ENCODE measurements at regions not wholly inside any gene's neighbourhood (a gene's known extent, or its start where the extent isn't known, plus 50 kb on each side); places are given as distances from the start of the nearest gene placed in this dataset.
A peak's percentile ranks its signal among the peaks of the same experiment; 100 is the strongest.
"Not testable (repeated sequence)": the region's sequence is repeated elsewhere in the genome, so short reads cannot be mapped to it uniquely, and the experiment has no call there.

- DNase-seq (ENCODE audit: low read depth in 2 of 2) = not testable (repeated sequence)
Measured at GRCh38 chr6:26720663-26721218, 61.2 kb upstream of the ZNF322 start.

- DNase-seq (ENCODE audit: low read depth in 2 of 2) = not testable (repeated sequence)
Measured at GRCh38 chr6:26730019-26730766, 70.6 kb upstream of the ZNF322 start.

GRCh38 chr6:26734776-26735472 is 75.4 kb upstream of the ZNF322 start:
- DNase-seq (ENCODE audit: low read depth in 2 of 2) = not testable (repeated sequence)

GRCh38 chr6:26739811-26740210 is 80.3 kb upstream of the ZNF322 start:
- no peak for DNase-seq (ENCODE audit: low read depth in 2 of 2)

GRCh38 chr6:26743157-26743821 is 83.7 kb upstream of the ZNF322 start:
- DNase-seq (ENCODE audit: low read depth in 2 of 2) = peak; percentile 42 to 50

GRCh38 chr6:26743941-26744699 is 84.6 kb upstream of the ZNF322 start:
- no peak for DNase-seq (ENCODE audit: low read depth in 2 of 2)

- not testable (repeated sequence) for DNase-seq (ENCODE audit: low read depth in 2 of 2)
Measured at GRCh38 chr6:26744837-26745282, 85.3 kb upstream of the ZNF322 start.

- DNase-seq (ENCODE audit: low read depth in 2 of 2) = not testable (repeated sequence)
Measured at GRCh38 chr6:26745964-26746363, 86.4 kb upstream of the ZNF322 start.

- not testable (repeated sequence) for DNase-seq (ENCODE audit: low read depth in 2 of 2)
Measured at GRCh38 chr6:26749126-26749758, 89.7 kb upstream of the ZNF322 start.

- not testable (repeated sequence) for DNase-seq (ENCODE audit: low read depth in 2 of 2)
Measured at GRCh38 chr6:26749759-26750126, 90.2 kb upstream of the ZNF322 start.

GRCh38 chr6:26754212-26754611 is 94.7 kb upstream of the ZNF322 start:
- no peak for DNase-seq (ENCODE audit: low read depth in 2 of 2)

- not testable (repeated sequence) for DNase-seq (ENCODE audit: low read depth in 2 of 2)
Measured at GRCh38 chr6:26754801-26755200, 95.3 kb upstream of the ZNF322 start.

GRCh38 chr6:26756067-26756805 is 96.7 kb upstream of the ZNF322 start:
- not testable (repeated sequence) for DNase-seq (ENCODE audit: low read depth in 2 of 2)

- DNase-seq (ENCODE audit: low read depth in 2 of 2) = not testable (repeated sequence)
Measured at GRCh38 chr6:26766203-26766902, 106.8 kb upstream of the ZNF322 start.

- DNase-seq (ENCODE audit: low read depth in 2 of 2) = not testable (repeated sequence)
Measured at GRCh38 chr6:26770941-26771666, 111.6 kb upstream of the ZNF322 start.

- DNase-seq (ENCODE audit: low read depth in 2 of 2) = not testable (repeated sequence)
Measured at GRCh38 chr6:26773414-26773813, 113.9 kb upstream of the ZNF322 start.

GRCh38 chr6:26780563-26780962 is 121.0 kb upstream of the ZNF322 start:
- DNase-seq (ENCODE audit: low read depth in 2 of 2) = not testable (repeated sequence)

GRCh38 chr6:26795474-26796307 is 136.1 kb upstream of the ZNF322 start:
- not testable (repeated sequence) for DNase-seq (ENCODE audit: low read depth in 2 of 2)

Measured in fibroblast of skin of left biceps (primary cell).